IMR-90 (cell line): ENCODE measurements at regions not wholly inside any gene's neighbourhood (a gene's known extent, or its start where the extent isn't known, plus 50 kb on each side); places are given as distances from the start of the nearest gene placed in this dataset.

Experiments
- ATAC-seq: fragments of 200-7000 bp; cut with Tn5 transposase; 2 replicates; pipeline ENCODE4 v1.9.1; 2020; ENCODE audit warnings: low read depth, mild to moderate bottlenecking, moderate library complexity
- BruUV-seq: library from RNA; stranded (reverse); fragments of 400-500 nt; replicated peaks from 2 replicates; lab custom pipeline; 2021; lab: Mats Ljungman, UMichigan
- CTCF ChIA-PET: fragments of 300-600 bp; formaldehyde crosslinking; extraction: SDS; loops from one replicate; lab custom pipeline; 2021; ENCODE audit warnings: antibody characterized with exemption; lab: Yijun Ruan, JAX
- POLR2A ChIA-PET: fragments of 300-600 bp; sonication (Branson Sonifier 250); formaldehyde crosslinking; loops from one replicate; lab custom pipeline; 2022; ENCODE audit warnings: antibody characterized with exemption; ENCODE audit not compliant: unreplicated experiment; lab: Charles Lee
- DNase-seq: peaks from one replicate; pipeline ENCODE4 v3.0.0; 2013
- H2AFZ ChIP-seq: replicated peaks from 2 replicates; pipeline ENCODE3; 2013; ENCODE audit warnings: low read length, mild to moderate bottlenecking; ENCODE audit not compliant: poor library complexity
- H2AK5ac ChIP-seq: 2 replicates; pipeline ENCODE4 v1.6.1; 2013; ENCODE audit warnings: low read depth, low read length, inconsistent platforms
- H2AK9ac ChIP-seq: replicated peaks from 2 replicates; pipeline ENCODE3; 2013; ENCODE audit warnings: mild to moderate bottlenecking, low read depth, low read length, moderate library complexity; ENCODE audit not compliant: poor library complexity
- H2BK120ac ChIP-seq: 2 replicates; pipeline ENCODE4 v1.6.1; 2013; ENCODE audit warnings: low read depth, low read length, inconsistent platforms
- H2BK15ac ChIP-seq: 3 replicates; pipeline ENCODE4 v1.6.1; 2013; ENCODE audit warnings: low read depth, low read length, inconsistent platforms
- H2BK20ac ChIP-seq: 2 replicates; pipeline ENCODE4 v1.6.1; 2013; ENCODE audit warnings: low read depth, mild to moderate bottlenecking, inconsistent platforms, low read length, moderate library complexity
- H2BK5ac ChIP-seq: 2 replicates; pipeline ENCODE4 v1.6.1; 2013; ENCODE audit warnings: mild to moderate bottlenecking, low read depth, low read length, inconsistent platforms; ENCODE audit not compliant: poor library complexity, severe bottlenecking
- H3K14ac ChIP-seq: replicated peaks from 2 replicates; pipeline ENCODE4 v1.6.1; 2013; ENCODE audit warnings: low read depth, low read length, inconsistent platforms
- H3K18ac ChIP-seq: 2 replicates; pipeline ENCODE4 v1.6.1; 2013; ENCODE audit warnings: low read depth, low read length, control low read depth
- H3K23ac ChIP-seq: 2 replicates; pipeline ENCODE4 v1.6.1; 2013; ENCODE audit warnings: low read depth, low read length, inconsistent platforms
- H3K27ac ChIP-seq: 2 replicates; pipeline ENCODE4 v1.5.1; 2013; ENCODE audit warnings: mild to moderate bottlenecking, control low read depth, low read length; ENCODE audit not compliant: insufficient read depth
- H3K27me3 ChIP-seq: 2 replicates; pipeline ENCODE4 v1.6.1; 2013; ENCODE audit warnings: low read length; ENCODE audit not compliant: control insufficient read depth, insufficient read depth
- H3K36me3 ChIP-seq: 2 replicates; pipeline ENCODE4 v1.6.1; 2013; ENCODE audit warnings: low read length, mixed read lengths; ENCODE audit not compliant: control insufficient read depth, insufficient read depth
- H3K4ac ChIP-seq: 2 replicates; pipeline ENCODE4 v1.6.1; 2013; ENCODE audit warnings: low read depth, low read length, inconsistent platforms
- H3K4me1 ChIP-seq: 2 replicates; pipeline ENCODE4 v1.6.1; 2013; ENCODE audit warnings: low read length, mixed read lengths; ENCODE audit not compliant: control insufficient read depth, insufficient read depth
- H3K4me2 ChIP-seq: 2 replicates; pipeline ENCODE4 v1.6.1; 2013; ENCODE audit warnings: low read depth, mild to moderate bottlenecking, control low read depth, low read length, moderate library complexity
- H3K4me3 ChIP-seq: 2 replicates; pipeline ENCODE4 v1.5.1; 2013; ENCODE audit warnings: low read depth, mild to moderate bottlenecking, control low read depth, low read length, moderate library complexity; ENCODE audit not compliant: insufficient read depth
- H3K56ac ChIP-seq: 2 replicates; pipeline ENCODE4 v1.6.1; 2013; ENCODE audit warnings: low read length, inconsistent platforms; ENCODE audit not compliant: insufficient read depth; ENCODE audit errors: extremely low read depth
- H3K79me1 ChIP-seq, 2 experiments: 2 replicates each; pipeline ENCODE4 v1.6.1; 2013; ENCODE audit warnings: low read length in 2 of 2, inconsistent platforms in 1 of 2, low read depth in 1 of 2
- H3K9ac ChIP-seq: 2 replicates; pipeline ENCODE4 v1.6.1; 2013; ENCODE audit warnings: low read depth, low read length, control low read depth
- H3K9me1 ChIP-seq: 2 replicates; pipeline ENCODE4 v1.6.1; 2013; ENCODE audit warnings: low read length, inconsistent platforms; ENCODE audit not compliant: insufficient read depth
- H3K9me3 ChIP-seq: 2 replicates; pipeline ENCODE4 v1.6.1; 2013; ENCODE audit warnings: low read length; ENCODE audit not compliant: control insufficient read depth, insufficient read depth
- H4K20me1 ChIP-seq: 2 replicates; pipeline ENCODE4 v1.6.1; 2013; ENCODE audit warnings: low read length, inconsistent platforms; ENCODE audit not compliant: insufficient read depth
- H4K5ac ChIP-seq: 2 replicates; pipeline ENCODE4 v1.6.1; 2013; ENCODE audit warnings: mild to moderate bottlenecking, low read depth, low read length, control low read depth
- H4K8ac ChIP-seq, 2 experiments: 2 replicates each; pipeline ENCODE4 v1.6.1; 2013; ENCODE audit warnings: low read depth in 2 of 2, low read length in 2 of 2, control low read depth in 1 of 2, inconsistent platforms in 1 of 2
- H4K91ac ChIP-seq: 2 replicates; pipeline ENCODE4 v1.6.1; 2013; ENCODE audit warnings: low read depth, low read length, inconsistent platforms; ENCODE audit not compliant: insufficient read depth
- CEBPB ChIP-seq: IDR thresholded peaks from 2 replicates; pipeline ENCODE4 v1.6.1; 2012; ENCODE audit warnings: low read depth, low read length, improper control_type of control experiment
- CHD1 ChIP-seq: IDR thresholded peaks from 2 replicates; pipeline ENCODE4 v1.6.1; 2012; ENCODE audit warnings: low read depth, low read length, improper control_type of control experiment
- FOS ChIP-seq: fragments of 150-350 bp; IDR thresholded peaks from 2 replicates; pipeline ENCODE4 v1.6.1; 2016; ENCODE audit warnings: low read depth, low read length
- MAFK ChIP-seq: IDR thresholded peaks from 2 replicates; pipeline ENCODE4 v1.6.1; 2012; ENCODE audit warnings: low read depth, low read length, improper control_type of control experiment
- MAZ ChIP-seq: IDR thresholded peaks from 2 replicates; pipeline ENCODE4 v1.6.1; 2012; ENCODE audit warnings: low read depth, mild to moderate bottlenecking, low read length, improper control_type of control experiment, moderate library complexity, borderline replicate concordance
- MXI1 ChIP-seq: IDR thresholded peaks from 2 replicates; pipeline ENCODE4 v1.6.1; 2012; ENCODE audit warnings: low read depth, mild to moderate bottlenecking, low read length, moderate library complexity, borderline replicate concordance
- NFE2L2 ChIP-seq: fragments of 150-350 bp; IDR thresholded peaks from 2 replicates; pipeline ENCODE4 v1.6.1; 2016; ENCODE audit warnings: low read depth, mild to moderate bottlenecking, low read length
- POLR2A ChIP-seq: IDR thresholded peaks from 2 replicates; pipeline ENCODE4 v1.6.1; 2012; ENCODE audit warnings: mild to moderate bottlenecking, low read depth, low read length
- RAD21 ChIP-seq: IDR thresholded peaks from 2 replicates; pipeline ENCODE4 v1.6.1; 2012; ENCODE audit warnings: low read length, improper control_type of control experiment
- RCOR1 ChIP-seq: IDR thresholded peaks from 2 replicates; pipeline ENCODE4 v1.6.1; 2012; ENCODE audit warnings: mild to moderate bottlenecking, low read length, improper control_type of control experiment; ENCODE audit not compliant: insufficient replicate concordance
- SMC3 ChIP-seq: fragments of 150-350 bp; IDR thresholded peaks from 2 replicates; pipeline ENCODE4 v1.6.1; 2016; ENCODE audit warnings: low read depth, mild to moderate bottlenecking, antibody characterized with exemption, low read length, moderate library complexity
- WGBS, 2 experiments: methylation state at CpG; one replicate each; pipeline versions ENCODE4 v1.1.5 to v1.1.7; 2013; ENCODE audit warnings: missing lambda C conversion rate in 2 of 2; ENCODE audit not compliant: insufficient read length in 1 of 2; ENCODE audit errors: extremely low coverage in 2 of 2; 5-methylcytosine and 5-hydroxymethylcytosine counted together
- dilution Hi-C: fragments of 300-500 bp; cut with HindIII; formaldehyde crosslinking; loops from one replicate; pipeline ENCODE4 v1.14.3; 2018; ENCODE audit warnings: low sequenced_read_pairs; ENCODE audit not compliant: unreplicated experiment
- in situ Hi-C: fragments of 300-500 bp; cut with MboI; formaldehyde crosslinking; loops from 3 replicates; pipeline ENCODE4 v1.14.3; 2019; ENCODE audit warnings: low sequenced_read_pairs, inconsistent platforms, mixed read lengths
- intact Hi-C: fragments of 100-400 bp; cut with micrococcal nuclease; formaldehyde crosslinking; loops from 2 replicates; pipeline ENCODE4 v1.10.0; 2022
- TF ChIP-seq, protein P1 (sequence below): conservative IDR thresholded peaks from 2 replicates; pipeline ENCODE4 v1.5.1; 2012; ENCODE audit warnings: mild to moderate bottlenecking, low read depth, low read length, improper control_type of control experiment
- TF ChIP-seq, protein P2 (sequence below): fragments of 150-350 bp; IDR thresholded peaks from 2 replicates; pipeline ENCODE4 v1.6.1; 2016; ENCODE audit warnings: low read depth, mild to moderate bottlenecking, low read length, moderate library complexity, borderline replicate concordance
- TF ChIP-seq, protein P3 (sequence below): fragments of 150-350 bp; IDR thresholded peaks from 2 replicates; pipeline ENCODE4 v1.6.1; 2017; ENCODE audit warnings: mild to moderate bottlenecking, antibody characterized with exemption, low read length, low read depth

DNA sequence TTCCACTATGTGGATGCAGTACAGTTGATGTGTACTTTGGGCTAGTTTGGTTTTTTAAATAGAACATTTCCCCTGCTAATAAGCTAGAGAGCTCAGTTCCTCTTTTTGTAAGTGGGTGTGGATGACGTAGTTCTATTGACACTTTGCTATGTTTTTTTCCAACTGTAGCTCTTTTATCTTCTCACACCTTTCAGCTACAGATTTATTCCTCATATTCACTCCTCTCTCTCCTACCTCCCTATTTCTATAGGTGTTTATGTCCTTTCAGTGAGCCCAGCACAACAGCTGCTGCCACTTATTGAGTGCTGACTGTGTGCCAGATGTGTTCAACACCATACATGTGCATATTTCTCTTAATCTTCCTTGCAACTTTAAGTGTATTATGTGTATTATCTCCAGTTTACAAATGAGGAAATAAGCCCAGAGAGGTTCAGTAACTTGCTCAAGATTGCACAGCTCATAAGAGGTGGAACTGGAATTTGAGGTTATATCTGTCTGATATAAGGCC lies 215.7 kb downstream of the SEMA6A start:
- Histone ChIP-seq H4K5ac (no peak overlapping the region), H3K27me3 (peaks cover 3% of the 10 kb centered on the region; the same call in 1 of the 2 replicates), H3K4me3 (no peak overlapping the region), H2BK15ac (no peak overlapping the region), H3K9ac (no peak overlapping the region), H2BK120ac (no peak overlapping the region), H3K4ac (no peak overlapping the region), H4K8ac (no peak overlapping the region), H3K36me3 (no peaks in the 10 kb centered on the region), H3K23ac (no peak overlapping the region), H4K91ac (no peak overlapping the region), H3K18ac (no peak overlapping the region), H3K4me1 (no peaks in the 10 kb centered on the region), H3K56ac (no peak overlapping the region), H2BK20ac (no peak overlapping the region), H2AK9ac (no peak overlapping the region), H3K9me3 (no peaks in the 10 kb centered on the region), H2BK5ac (no peak overlapping the region), H3K27ac (no peak overlapping the region), H3K79me1 (no peaks in the 10 kb centered on the region), H3K9me1 (no peaks in the 10 kb centered on the region), H3K4me2 (no peak overlapping the region), H4K20me1 (no peaks in the 10 kb centered on the region), H2AK5ac (no peak overlapping the region), H2AFZ (no peak overlapping the region), H3K14ac (no peak overlapping the region)
- no CpG with 5 or more reads among the region's 1 CpG for WGBS, 2 experiments
- ATAC-seq (no peak), DNase-seq (no peak)
- dilution Hi-C loops, result no loop called here
- ChIA-PET POLR2A (no interaction called here), CTCF (interaction anchor here (1.0 kb wide), 1 partner anchor 12 kb away, joined by 4 read pairs; no protein-coding TSS in a partner anchor)
- in situ Hi-C loops, result no loop called here
- intact Hi-C loops, result no loop called here
- no TSS peak for BruUV-seq
- TF ChIP-seq MAZ (no peak), CHD1 (no peak), POLR2A (no peak), SMC3 (no peak), CEBPB (no peak), RAD21 (no peak), MAFK (no peak), RCOR1 (no peak), FOS (no peak), NFE2L2 (no peak), MXI1 (no peak)
- TF ChIP-seq, protein P1, sequence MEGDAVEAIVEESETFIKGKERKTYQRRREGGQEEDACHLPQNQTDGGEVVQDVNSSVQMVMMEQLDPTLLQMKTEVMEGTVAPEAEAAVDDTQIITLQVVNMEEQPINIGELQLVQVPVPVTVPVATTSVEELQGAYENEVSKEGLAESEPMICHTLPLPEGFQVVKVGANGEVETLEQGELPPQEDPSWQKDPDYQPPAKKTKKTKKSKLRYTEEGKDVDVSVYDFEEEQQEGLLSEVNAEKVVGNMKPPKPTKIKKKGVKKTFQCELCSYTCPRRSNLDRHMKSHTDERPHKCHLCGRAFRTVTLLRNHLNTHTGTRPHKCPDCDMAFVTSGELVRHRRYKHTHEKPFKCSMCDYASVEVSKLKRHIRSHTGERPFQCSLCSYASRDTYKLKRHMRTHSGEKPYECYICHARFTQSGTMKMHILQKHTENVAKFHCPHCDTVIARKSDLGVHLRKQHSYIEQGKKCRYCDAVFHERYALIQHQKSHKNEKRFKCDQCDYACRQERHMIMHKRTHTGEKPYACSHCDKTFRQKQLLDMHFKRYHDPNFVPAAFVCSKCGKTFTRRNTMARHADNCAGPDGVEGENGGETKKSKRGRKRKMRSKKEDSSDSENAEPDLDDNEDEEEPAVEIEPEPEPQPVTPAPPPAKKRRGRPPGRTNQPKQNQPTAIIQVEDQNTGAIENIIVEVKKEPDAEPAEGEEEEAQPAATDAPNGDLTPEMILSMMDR, result no peak
- TF ChIP-seq, protein P2, sequence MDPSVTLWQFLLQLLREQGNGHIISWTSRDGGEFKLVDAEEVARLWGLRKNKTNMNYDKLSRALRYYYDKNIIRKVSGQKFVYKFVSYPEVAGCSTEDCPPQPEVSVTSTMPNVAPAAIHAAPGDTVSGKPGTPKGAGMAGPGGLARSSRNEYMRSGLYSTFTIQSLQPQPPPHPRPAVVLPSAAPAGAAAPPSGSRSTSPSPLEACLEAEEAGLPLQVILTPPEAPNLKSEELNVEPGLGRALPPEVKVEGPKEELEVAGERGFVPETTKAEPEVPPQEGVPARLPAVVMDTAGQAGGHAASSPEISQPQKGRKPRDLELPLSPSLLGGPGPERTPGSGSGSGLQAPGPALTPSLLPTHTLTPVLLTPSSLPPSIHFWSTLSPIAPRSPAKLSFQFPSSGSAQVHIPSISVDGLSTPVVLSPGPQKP, result no peak
- TF ChIP-seq, protein P3, sequence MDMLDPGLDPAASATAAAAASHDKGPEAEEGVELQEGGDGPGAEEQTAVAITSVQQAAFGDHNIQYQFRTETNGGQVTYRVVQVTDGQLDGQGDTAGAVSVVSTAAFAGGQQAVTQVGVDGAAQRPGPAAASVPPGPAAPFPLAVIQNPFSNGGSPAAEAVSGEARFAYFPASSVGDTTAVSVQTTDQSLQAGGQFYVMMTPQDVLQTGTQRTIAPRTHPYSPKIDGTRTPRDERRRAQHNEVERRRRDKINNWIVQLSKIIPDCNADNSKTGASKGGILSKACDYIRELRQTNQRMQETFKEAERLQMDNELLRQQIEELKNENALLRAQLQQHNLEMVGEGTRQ, result no peak
